Gastrocnemius medialis (tissue), 4 donors: ENCODE measurements at regions not wholly inside any gene's neighbourhood (a gene's known extent, or its start where the extent isn't known, plus 50 kb on each side); places are given as distances from the start of the nearest gene placed in this dataset.

Experiments used
- ATAC-seq, 2 donors: fragments of 150-250 bp; one replicate each; pipeline ENCODE4 v1.9.1; 2016
- DNase-seq, 2 donors: peaks; one replicate each; pipeline ENCODE4 v3.0.0-alpha.2; 2019
- H3K27ac ChIP-seq, 4 donors: fragments of 200-600 bp; sonication (generic); 1 replicate in 1 of 4; 2 replicates in 3 of 4; pipeline ENCODE4 v1.5.1; 2016 to 2018; ENCODE audit warnings: mild to moderate bottlenecking in 2 of 4, moderate library complexity in 1 of 4
- H3K27me3 ChIP-seq, 3 donors: fragments of 200-600 bp; sonication (generic) in 2 of 3; 1 replicate in 1 of 3; 2 replicates in 2 of 3; pipeline versions ENCODE4 v1.5.1 to v1.6.0; 2016 to 2019; ENCODE audit warnings: mild to moderate bottlenecking in 1 of 3, moderate library complexity in 1 of 3
- H3K36me3 ChIP-seq, 2 donors: fragments of 200-600 bp; sonication (generic) in 1 of 2; one replicate each; pipeline ENCODE4 v1.5.1; 2017 to 2018
- H3K4me1 ChIP-seq, 2 donors: fragments of 200-600 bp; sonication (generic) in 1 of 2; one replicate each; pipeline ENCODE4 v1.5.1; 2016 to 2017; ENCODE audit warnings: mild to moderate bottlenecking in 2 of 2
- H3K4me3 ChIP-seq, 4 donors: fragments of 200-600 bp; sonication (generic) in 3 of 4; 1 replicate in 1 of 4; 2 replicates in 3 of 4; pipeline ENCODE4 v1.5.1; 2016 to 2019; ENCODE audit warnings: mild to moderate bottlenecking in 2 of 4
- H3K9me3 ChIP-seq, 3 donors: fragments of 200-600 bp; sonication (generic) in 2 of 3; 1 replicate in 1 of 3; 2 replicates in 2 of 3; pipeline ENCODE4 v1.5.1; 2016 to 2019
- POLR2A ChIP-seq, 2 donors: fragments of 450-650 bp; IDR thresholded peaks; one replicate each; pipeline ENCODE4 v1.6.1; 2017; ENCODE audit warnings: antibody characterized with exemption in 2 of 2, mild to moderate bottlenecking in 2 of 2, moderate library complexity in 2 of 2
- in situ Hi-C, 4 donors: fragments of 200-750 bp; cut with MboI; loops; one replicate each; pipeline versions ENCODE4 v1.15.0 to v1.8.0; 2017; ENCODE audit warnings: low sequenced_read_pairs in 4 of 4
- intact Hi-C: fragments of 100-400 bp; cut with DNase I; formaldehyde crosslinking; loops from one replicate; pipeline ENCODE4 v1.15.1; 2023; ENCODE audit warnings: low total_unique reads
- TF ChIP-seq, protein P1 (sequence below), 5 experiments: fragments of 450-650 bp in 3 of 5; fragments of 200-600 bp in 2 of 5; sonication (generic) in 2 of 5; IDR thresholded peaks in 4 of 5; conservative IDR thresholded peaks in 1 of 5; 1 replicate in 4 of 5; 2 replicates in 1 of 5; pipeline ENCODE4 v1.5.1; 2016 to 2019; ENCODE audit warnings: antibody characterized with exemption in 5 of 5, mild to moderate bottlenecking in 3 of 5, moderate library complexity in 3 of 5

DNA sequence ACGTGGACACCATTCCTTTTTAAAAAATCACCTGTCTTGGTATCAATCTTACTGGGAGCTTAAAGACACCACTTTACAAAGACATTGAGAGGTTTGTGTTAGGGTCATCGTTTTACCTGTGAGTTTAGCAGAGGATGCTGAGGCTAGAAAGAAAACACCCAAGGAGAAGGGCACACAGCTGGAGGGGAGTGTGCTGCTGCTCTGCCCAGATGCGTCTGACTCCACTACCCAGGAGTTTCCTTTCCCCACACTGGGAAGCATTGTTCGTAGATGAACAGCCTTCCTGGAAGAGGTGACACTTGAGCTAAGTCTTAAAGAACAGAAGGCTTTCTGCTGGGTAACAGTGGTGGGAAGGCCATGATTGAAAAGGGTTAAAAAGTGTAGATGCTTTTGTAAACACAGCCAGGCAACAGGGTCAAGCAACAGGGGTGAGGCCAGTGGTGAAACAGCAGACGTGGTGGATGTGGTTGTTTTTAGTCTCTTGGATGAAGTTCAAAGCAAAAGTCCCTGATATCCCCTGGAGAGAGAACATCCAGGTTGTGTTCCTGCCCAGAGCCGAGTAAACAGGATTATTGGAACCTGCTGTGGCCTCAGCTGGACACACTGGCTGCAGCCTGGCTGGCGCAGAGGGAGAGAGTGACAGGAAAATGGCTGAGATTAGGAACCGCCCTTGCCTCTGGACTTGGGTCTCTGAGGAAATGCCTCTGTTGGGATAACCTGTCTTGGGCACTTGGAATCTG is 198.6 kb upstream of the JUN start:
- Histone ChIP-seq H3K27me3 (no peaks in the 10 kb centered on the region), H3K4me3 (no peak overlapping the region), H3K36me3 (no peaks in the 10 kb centered on the region), H3K9me3 (no peaks in the 10 kb centered on the region), H3K4me1 (peaks cover 25 to 26% of the 10 kb centered on the region in 2 donors), H3K27ac (peak overlapping the region; percentile 80 to 94 (median 84))
- TF ChIP-seq, protein P1, sequence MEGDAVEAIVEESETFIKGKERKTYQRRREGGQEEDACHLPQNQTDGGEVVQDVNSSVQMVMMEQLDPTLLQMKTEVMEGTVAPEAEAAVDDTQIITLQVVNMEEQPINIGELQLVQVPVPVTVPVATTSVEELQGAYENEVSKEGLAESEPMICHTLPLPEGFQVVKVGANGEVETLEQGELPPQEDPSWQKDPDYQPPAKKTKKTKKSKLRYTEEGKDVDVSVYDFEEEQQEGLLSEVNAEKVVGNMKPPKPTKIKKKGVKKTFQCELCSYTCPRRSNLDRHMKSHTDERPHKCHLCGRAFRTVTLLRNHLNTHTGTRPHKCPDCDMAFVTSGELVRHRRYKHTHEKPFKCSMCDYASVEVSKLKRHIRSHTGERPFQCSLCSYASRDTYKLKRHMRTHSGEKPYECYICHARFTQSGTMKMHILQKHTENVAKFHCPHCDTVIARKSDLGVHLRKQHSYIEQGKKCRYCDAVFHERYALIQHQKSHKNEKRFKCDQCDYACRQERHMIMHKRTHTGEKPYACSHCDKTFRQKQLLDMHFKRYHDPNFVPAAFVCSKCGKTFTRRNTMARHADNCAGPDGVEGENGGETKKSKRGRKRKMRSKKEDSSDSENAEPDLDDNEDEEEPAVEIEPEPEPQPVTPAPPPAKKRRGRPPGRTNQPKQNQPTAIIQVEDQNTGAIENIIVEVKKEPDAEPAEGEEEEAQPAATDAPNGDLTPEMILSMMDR (IDR thresholded peaks at IDR 0.05 in 4 of 5, conservative IDR thresholded peaks at IDR 0.05 in 1 of 5), result no peak
- TF ChIP-seq POLR2A (IDR thresholded peaks at IDR 0.05), result no peak
- ATAC-seq, result peak; percentile 91 to 94
- intact Hi-C loops (no loop called here), in situ Hi-C loops (no loop called here)
- DNase-seq, result peak; percentile 85 to 86

DNA sequence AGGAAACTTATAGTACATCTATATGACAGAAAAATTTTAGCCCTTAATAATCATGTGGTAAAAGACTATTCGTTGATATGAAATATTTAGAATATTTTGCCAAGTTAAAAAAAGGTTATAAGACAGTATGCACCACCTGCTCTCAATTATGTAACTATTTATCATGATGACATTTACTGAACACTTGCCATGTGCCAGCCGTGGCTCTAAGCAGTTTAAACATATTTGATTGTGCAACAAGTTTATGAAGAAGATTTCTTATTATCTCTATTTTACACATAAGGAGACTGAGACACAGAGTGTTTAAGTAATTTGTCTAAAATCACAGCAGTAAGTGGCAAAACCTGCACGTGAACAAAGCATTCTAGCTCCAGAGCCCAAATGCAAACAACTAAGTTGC is 199.3 kb upstream of the JUN start:
- Histone ChIP-seq H3K27ac (peak overlapping the region; percentile 80 to 94 (median 84)), H3K27me3 (no peaks in the 10 kb centered on the region), H3K9me3 (no peaks in the 10 kb centered on the region), H3K4me3 (no peak overlapping the region), H3K36me3 (no peaks in the 10 kb centered on the region), H3K4me1 (peaks cover 25 to 27% of the 10 kb centered on the region in 2 donors)
- peak; percentile 23 to 47 for ATAC-seq
- no peak for TF ChIP-seq POLR2A (IDR thresholded peaks at IDR 0.05)
- TF ChIP-seq, protein P1 (IDR thresholded peaks at IDR 0.05 in 4 of 5, conservative IDR thresholded peaks at IDR 0.05 in 1 of 5), result no peak
- in situ Hi-C loops, result no loop called here
- intact Hi-C loops, result no loop called here
- DNase-seq, result no peak

GRCh38 chr1:58983633-58984245 is 199.9 kb upstream of the JUN start:
- peaks cover 30 to 33% of the 10 kb centered on the region in 2 donors for H3K4me1 ChIP-seq
- no peaks in the 10 kb centered on the region for H3K9me3 ChIP-seq
- H3K36me3 ChIP-seq, result no peaks in the 10 kb centered on the region
- DNase-seq (no peak), ATAC-seq (peak in 1 of 2 donors; percentile 19)
- intact Hi-C loops (no loop called here), in situ Hi-C loops (no loop called here)
- peak overlapping the region; percentile 80 to 94 (median 84) for H3K27ac ChIP-seq
- H3K27me3 ChIP-seq, result no peaks in the 10 kb centered on the region
- H3K4me3 ChIP-seq, result no peak overlapping the region
- TF ChIP-seq POLR2A (IDR thresholded peaks at IDR 0.05), result no peak
- TF ChIP-seq, protein P1 (IDR thresholded peaks at IDR 0.05 in 4 of 5, conservative IDR thresholded peaks at IDR 0.05 in 1 of 5), result no peak

GRCh38 chr1:58986996-58987767 is 203.3 kb upstream of the JUN start:
- in situ Hi-C loops (no loop called here), intact Hi-C loops (no loop called here)
- ATAC-seq, result no peak

More at GRCh38 chr1:58986996-58987767, 203.3 kb upstream of the JUN start:
- Histone ChIP-seq H3K4me3 (no peak overlapping the region), H3K9me3 (no peaks in the 10 kb centered on the region), H3K27ac (peak overlapping the region; percentile 15 to 94 (median 55)), H3K36me3 (no peaks in the 10 kb centered on the region), H3K27me3 (no peaks in the 10 kb centered on the region), H3K4me1 (peaks cover 28 to 29% of the 10 kb centered on the region in 2 donors)
- TF ChIP-seq POLR2A (IDR thresholded peaks at IDR 0.05), result no peak
- TF ChIP-seq, protein P1 (IDR thresholded peaks at IDR 0.05 in 4 of 5, conservative IDR thresholded peaks at IDR 0.05 in 1 of 5), result no peak
- DNase-seq, result no peak
